ENCODE measurements at regions not wholly inside any gene's neighbourhood (a gene's known extent, or its start where the extent isn't known, plus 50 kb on each side); places are given as distances from the start of the nearest gene placed in this dataset.

GRCh38 chr6:74690365-74690764 lies 515.5 kb downstream of the COL12A1 start:
- no peak for DNase-seq

- DNase-seq, result no peak
Measured at GRCh38 chr6:74689601-74690000, 516.3 kb downstream of the COL12A1 start.

GRCh38 chr6:74677463-74677862 lies 528.4 kb downstream of the COL12A1 start:
- no peak for DNase-seq

- no peak for DNase-seq
Measured at GRCh38 chr6:74676906-74677305, 528.9 kb downstream of the COL12A1 start.

GRCh38 chr6:74674377-74674776 lies 531.5 kb downstream of the COL12A1 start:
- DNase-seq, result no peak

GRCh38 chr6:74671558-74672025 lies 534.3 kb downstream of the COL12A1 start:
- no peak for DNase-seq

- no peak for DNase-seq
Measured at GRCh38 chr6:74658391-74658790, 547.5 kb downstream of the COL12A1 start.

- DNase-seq, result no peak
Measured at GRCh38 chr6:74657931-74658330, 547.9 kb downstream of the COL12A1 start.

- DNase-seq, result no peak
Measured at GRCh38 chr6:74657011-74657410, 548.8 kb downstream of the COL12A1 start.

GRCh38 chr6:74656453-74656852 lies 549.4 kb downstream of the COL12A1 start:
- DNase-seq, result no peak

- no peak for DNase-seq
Measured at GRCh38 chr6:74654296-74654695, 551.6 kb downstream of the COL12A1 start.

- no peak for DNase-seq
Measured at GRCh38 chr6:74651948-74652842, 553.7 kb downstream of the COL12A1 start.

GRCh38 chr6:74650668-74651067 lies 555.2 kb downstream of the COL12A1 start:
- DNase-seq, result no peak

- no peak for DNase-seq
Measured at GRCh38 chr6:74646461-74646860, 559.4 kb downstream of the COL12A1 start.

- DNase-seq, result no peak
Measured at GRCh38 chr6:74645108-74645849, 560.6 kb downstream of the COL12A1 start.

GRCh38 chr6:74642101-74642500 lies 563.8 kb downstream of the COL12A1 start:
- DNase-seq, result no peak

- DNase-seq, result no peak
Measured at GRCh38 chr6:74638412-74638811, 567.4 kb downstream of the COL12A1 start.

GRCh38 chr6:74632196-74632875 lies 573.5 kb downstream of the COL12A1 start:
- no peak for DNase-seq

GRCh38 chr6:74631564-74631963 lies 574.3 kb downstream of the COL12A1 start:
- no peak for DNase-seq

- no peak for DNase-seq
Measured at GRCh38 chr6:74626288-74626687, 579.6 kb downstream of the COL12A1 start.

GRCh38 chr6:74623027-74623426 lies 582.8 kb downstream of the COL12A1 start:
- DNase-seq, result no peak

GRCh38 chr6:74611220-74611619 lies 594.6 kb downstream of the COL12A1 start:
- no peak for DNase-seq

- DNase-seq, result no peak
Measured at GRCh38 chr6:74610352-74610751, 595.5 kb downstream of the COL12A1 start.
